AG09319 (cell line): ENCODE measurements at regions not wholly inside any gene's neighbourhood (a gene's known extent, or its start where the extent isn't known, plus 50 kb on each side); places are given as distances from the start of the nearest gene placed in this dataset.

ENCODE experiments used
- DNase-seq: peaks from one replicate; pipeline ENCODE4 v3.0.0-alpha.2; 2010; ENCODE audit warnings: low read depth; ENCODE audit errors: extremely low read depth
- CTCF ChIP-seq: IDR thresholded peaks from 2 replicates; pipeline ENCODE4 v1.5.1; 2011; ENCODE audit warnings: low read depth, mild to moderate bottlenecking, inconsistent platforms, low read length, moderate library complexity

- DNase-seq, result no peak
- TF ChIP-seq CTCF, result no peak
These were observed 439.9 kb upstream of the RGS6 start for GRCh38 chr14:71492346-71492745.

- DNase-seq, result no peak
- no peak for TF ChIP-seq CTCF
These were observed 434.6 kb upstream of the RGS6 start for GRCh38 chr14:71497645-71498086.

- no peak for TF ChIP-seq CTCF
- peak; percentile 31 for DNase-seq
These were observed 434.0 kb upstream of the RGS6 start for GRCh38 chr14:71498212-71498611.

- no peak for DNase-seq
- no peak for TF ChIP-seq CTCF
These were observed 433.2 kb upstream of the RGS6 start for GRCh38 chr14:71499018-71499417.

GRCh38 chr14:71507681-71508080 is 424.5 kb upstream of the RGS6 start:
- no peak for DNase-seq
- no peak for TF ChIP-seq CTCF

- no peak for DNase-seq
- no peak for TF ChIP-seq CTCF
These were observed 423.3 kb upstream of the RGS6 start for GRCh38 chr14:71508901-71509300.

GRCh38 chr14:71511152-71511551 is 421.1 kb upstream of the RGS6 start:
- no peak for DNase-seq

More at GRCh38 chr14:71511152-71511551, 421.1 kb upstream of the RGS6 start:
- no peak for TF ChIP-seq CTCF
